Gastrocnemius medialis (tissue), 4 donors: ENCODE measurements at regions not wholly inside any gene's neighbourhood (a gene's known extent, or its start where the extent isn't known, plus 50 kb on each side); places are given as distances from the start of the nearest gene placed in this dataset.

Experiments used
- CTCF ChIP-seq, 5 experiments: fragments of 450-650 bp in 3 of 5; fragments of 200-600 bp in 2 of 5; sonication (generic) in 2 of 5; IDR thresholded peaks in 4 of 5; conservative IDR thresholded peaks in 1 of 5; 1 replicate in 4 of 5; 2 replicates in 1 of 5; pipeline ENCODE4 v1.5.1; 2016 to 2019; ENCODE audit warnings: antibody characterized with exemption in 5 of 5, mild to moderate bottlenecking in 3 of 5, moderate library complexity in 3 of 5
- POLR2A ChIP-seq, 2 donors: fragments of 450-650 bp; IDR thresholded peaks; one replicate each; pipeline ENCODE4 v1.6.1; 2017; ENCODE audit warnings: antibody characterized with exemption in 2 of 2, mild to moderate bottlenecking in 2 of 2, moderate library complexity in 2 of 2

DNA sequence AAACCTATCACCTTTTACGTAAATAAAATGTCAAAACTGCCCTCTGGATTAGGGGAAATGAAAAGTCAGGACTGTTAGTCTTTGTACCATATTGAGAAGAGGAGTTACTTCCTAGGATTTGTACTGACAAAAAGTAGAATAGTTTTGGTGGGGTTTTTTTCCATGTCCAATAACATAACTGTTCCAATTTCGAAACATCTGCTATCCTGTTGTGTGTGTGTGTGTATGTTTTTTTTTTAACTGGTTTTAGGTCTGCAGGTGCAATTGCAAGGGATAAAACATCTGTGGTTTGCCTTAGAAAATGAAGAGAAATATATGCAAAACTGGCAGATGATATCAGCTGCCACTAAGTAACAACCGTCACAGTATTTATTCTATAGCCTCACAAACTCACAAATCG is 506.8 kb downstream of the NFIB start:
- TF ChIP-seq CTCF (IDR thresholded peaks at IDR 0.05 in 4 of 5, conservative IDR thresholded peaks at IDR 0.05 in 1 of 5): no peak
- no peak for TF ChIP-seq POLR2A (IDR thresholded peaks at IDR 0.05)
